Fibroblast of pulmonary artery (primary cell): ENCODE measurements at regions not wholly inside any gene's neighbourhood (a gene's known extent, or its start where the extent isn't known, plus 50 kb on each side); places are given as distances from the start of the nearest gene placed in this dataset.

ENCODE experiments used
- DNase-seq: peaks from one replicate; pipeline ENCODE4 v3.0.0-alpha.2; 2010; ENCODE audit warnings: low read depth
- H3K4me3 ChIP-seq: replicated peaks from 2 replicates; pipeline ENCODE4 v1.5.1; 2011; ENCODE audit warnings: low read depth, mild to moderate bottlenecking, control low read depth, low read length, moderate library complexity
- TF ChIP-seq, protein P1 (sequence below): IDR thresholded peaks from 2 replicates; pipeline ENCODE4 v1.5.1; 2011; ENCODE audit warnings: mild to moderate bottlenecking, control low read depth, low read length, inconsistent platforms; ENCODE audit errors: missing control alignments

DNA sequence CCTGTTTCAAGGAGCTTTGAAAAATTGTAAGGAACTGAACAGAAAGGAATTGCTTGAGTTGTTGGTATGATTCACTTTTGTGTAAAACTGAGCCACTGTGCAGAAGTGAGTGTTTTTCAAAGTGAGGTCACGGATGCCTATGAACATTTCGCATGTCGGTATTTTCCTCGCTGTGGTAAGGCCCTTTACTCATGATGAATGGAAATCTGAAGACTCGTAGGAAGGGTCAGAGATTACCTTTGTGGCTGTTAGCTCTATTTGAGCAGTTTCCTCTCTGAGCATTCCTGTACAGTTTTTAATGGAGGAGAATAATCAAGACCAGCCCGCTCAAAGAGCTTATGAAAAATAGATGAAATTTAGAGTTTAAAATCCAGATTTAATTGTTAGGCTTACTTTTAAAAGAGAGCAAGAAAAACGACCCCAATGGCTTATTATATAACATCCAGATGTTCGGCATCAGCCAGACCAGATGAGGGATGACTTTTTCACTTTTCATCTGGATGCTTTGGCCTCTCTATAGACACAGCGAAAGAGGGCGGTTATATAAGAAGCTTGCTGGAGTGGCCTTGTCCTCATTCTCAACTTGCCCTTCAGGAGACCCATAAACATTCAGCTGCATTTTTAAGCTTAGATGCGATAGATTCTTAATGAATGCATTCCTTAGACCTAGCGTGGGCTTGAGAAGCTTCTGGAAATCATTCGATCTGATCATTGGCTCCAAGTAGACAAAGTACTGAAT is 99.5 kb downstream of the CD83 start:
- no peak for DNase-seq
- TF ChIP-seq, protein P1, sequence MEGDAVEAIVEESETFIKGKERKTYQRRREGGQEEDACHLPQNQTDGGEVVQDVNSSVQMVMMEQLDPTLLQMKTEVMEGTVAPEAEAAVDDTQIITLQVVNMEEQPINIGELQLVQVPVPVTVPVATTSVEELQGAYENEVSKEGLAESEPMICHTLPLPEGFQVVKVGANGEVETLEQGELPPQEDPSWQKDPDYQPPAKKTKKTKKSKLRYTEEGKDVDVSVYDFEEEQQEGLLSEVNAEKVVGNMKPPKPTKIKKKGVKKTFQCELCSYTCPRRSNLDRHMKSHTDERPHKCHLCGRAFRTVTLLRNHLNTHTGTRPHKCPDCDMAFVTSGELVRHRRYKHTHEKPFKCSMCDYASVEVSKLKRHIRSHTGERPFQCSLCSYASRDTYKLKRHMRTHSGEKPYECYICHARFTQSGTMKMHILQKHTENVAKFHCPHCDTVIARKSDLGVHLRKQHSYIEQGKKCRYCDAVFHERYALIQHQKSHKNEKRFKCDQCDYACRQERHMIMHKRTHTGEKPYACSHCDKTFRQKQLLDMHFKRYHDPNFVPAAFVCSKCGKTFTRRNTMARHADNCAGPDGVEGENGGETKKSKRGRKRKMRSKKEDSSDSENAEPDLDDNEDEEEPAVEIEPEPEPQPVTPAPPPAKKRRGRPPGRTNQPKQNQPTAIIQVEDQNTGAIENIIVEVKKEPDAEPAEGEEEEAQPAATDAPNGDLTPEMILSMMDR: no peak
- H3K4me3 ChIP-seq: no peak overlapping the region

DNA sequence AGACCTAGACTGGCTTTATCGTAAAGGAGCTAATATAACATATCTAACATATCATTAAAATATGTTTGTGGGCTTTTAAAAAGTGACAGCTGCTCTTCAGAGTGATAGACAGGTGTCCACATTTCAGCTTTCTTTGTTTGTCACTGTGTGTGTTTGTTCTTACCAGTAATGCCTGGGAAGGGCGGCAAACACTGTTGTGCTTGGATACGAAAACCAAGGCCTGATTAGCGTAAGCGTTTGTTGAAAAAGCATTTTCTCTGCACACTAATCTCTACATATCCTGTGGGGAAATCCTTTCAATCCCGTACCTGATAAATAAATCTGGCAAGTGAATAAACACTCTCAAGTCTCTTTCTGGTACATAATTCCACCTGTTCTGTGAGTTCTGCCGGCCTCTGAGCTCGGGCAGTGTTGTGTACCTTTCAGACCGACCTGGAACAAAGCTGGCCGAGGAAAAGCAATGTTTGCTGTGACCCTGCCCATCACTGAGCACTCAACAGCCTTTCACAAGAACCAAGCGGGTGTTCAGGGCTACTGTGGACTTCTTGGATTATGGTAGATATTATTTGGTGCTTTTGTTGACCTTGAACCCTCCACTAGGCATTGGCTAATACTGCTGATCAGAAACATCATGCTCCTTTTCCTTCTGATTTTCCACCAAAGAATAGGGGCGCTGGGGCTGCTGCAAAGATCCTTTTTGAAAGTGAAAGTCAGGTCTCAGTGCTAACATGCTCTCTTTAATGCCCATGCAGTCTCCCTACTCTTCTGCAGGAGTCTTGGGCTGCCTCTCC is 100.4 kb downstream of the CD83 start:
- no peak for DNase-seq
- TF ChIP-seq, protein P1: no peak
- no peak overlapping the region for H3K4me3 ChIP-seq

DNA sequence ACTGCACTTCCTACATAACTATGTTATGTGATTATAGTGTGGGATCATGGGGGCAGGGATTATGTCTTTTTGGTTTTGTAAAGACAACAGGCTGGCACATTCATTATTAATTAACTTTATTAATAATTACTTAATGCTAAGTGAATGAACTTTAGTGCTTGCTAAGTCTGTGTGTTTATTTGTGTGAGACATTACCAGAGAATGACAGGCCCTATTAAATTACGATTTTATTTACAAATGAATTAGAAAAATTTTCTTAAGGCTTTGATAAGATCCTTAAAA is 100.9 kb downstream of the CD83 start:
- no peak for DNase-seq
- H3K4me3 ChIP-seq: no peak overlapping the region
- TF ChIP-seq, protein P1: no peak

DNA sequence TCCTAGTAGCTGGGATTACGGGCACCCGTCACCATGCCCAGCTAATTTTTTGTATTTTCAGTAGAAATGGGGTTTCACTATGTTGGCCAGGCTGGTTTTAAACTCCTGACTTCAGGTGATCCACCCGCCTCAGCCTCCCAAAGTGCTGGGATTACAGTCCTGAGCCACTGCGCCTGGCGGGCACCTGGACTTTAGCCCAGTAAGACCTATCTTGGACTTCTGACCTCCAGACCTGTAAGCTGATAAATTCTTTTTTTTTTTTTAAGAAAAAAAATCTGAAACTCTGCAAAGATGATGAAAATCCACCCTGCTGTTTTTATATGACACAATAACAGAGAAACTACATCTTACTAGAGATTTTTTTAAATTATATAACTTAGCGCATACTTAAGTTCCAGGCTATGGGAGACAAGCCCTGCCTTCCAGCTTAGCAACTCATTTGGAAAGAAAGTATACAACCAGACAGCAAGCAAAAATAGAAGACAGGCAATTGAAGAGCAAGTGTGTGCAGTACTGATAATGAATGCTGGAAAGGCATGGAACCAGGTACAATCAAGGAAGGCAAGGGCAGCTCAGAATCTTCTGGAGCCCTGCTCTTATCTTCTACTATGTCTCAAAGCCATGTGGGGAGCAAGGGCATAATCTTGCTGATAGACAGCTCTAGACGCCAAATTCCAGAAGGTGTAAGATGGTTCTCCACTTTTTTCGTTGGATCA is 104.2 kb downstream of the CD83 start:
- no peak for DNase-seq
- TF ChIP-seq, protein P1: no peak
- no peak overlapping the region for H3K4me3 ChIP-seq

DNA sequence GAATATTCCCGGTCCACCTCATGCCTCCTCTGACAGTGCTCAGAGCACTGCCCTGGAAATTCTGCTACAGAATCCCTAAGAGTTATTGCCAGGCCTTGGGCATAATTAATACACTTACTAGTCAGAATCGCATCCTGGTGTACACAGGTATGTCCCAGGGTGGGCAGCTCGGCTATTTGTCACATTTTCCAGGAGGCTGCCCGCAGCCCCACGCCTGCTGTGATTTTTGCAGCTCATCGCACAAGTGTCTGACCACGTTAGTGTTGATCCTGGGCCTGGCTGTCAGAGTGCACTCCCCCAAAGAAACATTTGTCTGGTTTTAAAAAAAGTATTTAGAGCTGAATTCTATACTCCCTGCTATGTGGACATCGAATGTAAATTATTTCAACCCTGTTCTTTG is 105.4 kb downstream of the CD83 start:
- H3K4me3 ChIP-seq: no peak overlapping the region
- TF ChIP-seq, protein P1: no peak
- DNase-seq: no peak

DNA sequence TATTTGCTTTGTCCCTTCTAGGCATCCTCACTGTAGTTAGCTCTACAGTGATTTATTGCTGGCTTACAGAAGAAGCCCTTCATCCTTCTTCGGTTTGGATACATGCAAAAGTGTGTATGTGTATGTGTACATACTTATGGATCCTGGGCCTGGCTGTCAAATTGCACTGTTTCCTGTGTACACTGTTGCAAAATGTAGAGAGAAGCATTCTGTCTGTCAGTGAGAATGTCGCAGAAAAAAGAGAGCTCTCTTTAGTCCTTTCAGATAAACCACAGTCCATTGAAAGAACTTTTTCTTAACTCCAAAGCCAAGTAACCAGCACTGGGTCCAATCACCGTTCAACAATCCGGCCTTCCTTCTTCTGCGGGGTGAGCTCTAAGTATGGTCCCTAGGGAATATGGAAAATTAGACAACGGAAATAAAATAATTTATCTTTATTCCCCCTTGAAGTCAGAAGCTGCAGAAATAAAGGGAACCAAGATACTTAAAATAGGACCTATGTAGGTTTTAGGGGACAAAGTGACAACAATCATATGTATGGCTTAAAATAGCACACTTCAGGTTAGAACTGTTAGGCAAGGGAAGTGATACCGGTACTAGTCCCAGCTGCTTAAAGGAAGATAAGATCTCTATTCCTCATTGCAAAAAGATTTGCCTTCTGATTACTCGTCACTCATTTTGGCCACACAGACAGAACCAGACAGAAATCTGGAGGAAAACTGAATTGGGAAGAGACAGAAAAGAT is 107.0 kb downstream of the CD83 start:
- no peak overlapping the region for H3K4me3 ChIP-seq
- no peak for DNase-seq
- TF ChIP-seq, protein P1: no peak
